Fibroblast of pulmonary artery (primary cell): ENCODE measurements at regions not wholly inside any gene's neighbourhood (a gene's known extent, or its start where the extent isn't known, plus 50 kb on each side); places are given as distances from the start of the nearest gene placed in this dataset.

Experiments
- DNase-seq: peaks from one replicate; pipeline ENCODE4 v3.0.0-alpha.2; 2010; ENCODE audit warnings: low read depth
- H3K4me3 ChIP-seq: replicated peaks from 2 replicates; pipeline ENCODE4 v1.5.1; 2011; ENCODE audit warnings: low read depth, mild to moderate bottlenecking, control low read depth, low read length, moderate library complexity
- TF ChIP-seq, protein P1 (sequence below): IDR thresholded peaks from 2 replicates; pipeline ENCODE4 v1.5.1; 2011; ENCODE audit warnings: mild to moderate bottlenecking, control low read depth, low read length, inconsistent platforms; ENCODE audit errors: missing control alignments

- DNase-seq = no peak
- H3K4me3 ChIP-seq = no peak overlapping the region
- TF ChIP-seq, protein P1, sequence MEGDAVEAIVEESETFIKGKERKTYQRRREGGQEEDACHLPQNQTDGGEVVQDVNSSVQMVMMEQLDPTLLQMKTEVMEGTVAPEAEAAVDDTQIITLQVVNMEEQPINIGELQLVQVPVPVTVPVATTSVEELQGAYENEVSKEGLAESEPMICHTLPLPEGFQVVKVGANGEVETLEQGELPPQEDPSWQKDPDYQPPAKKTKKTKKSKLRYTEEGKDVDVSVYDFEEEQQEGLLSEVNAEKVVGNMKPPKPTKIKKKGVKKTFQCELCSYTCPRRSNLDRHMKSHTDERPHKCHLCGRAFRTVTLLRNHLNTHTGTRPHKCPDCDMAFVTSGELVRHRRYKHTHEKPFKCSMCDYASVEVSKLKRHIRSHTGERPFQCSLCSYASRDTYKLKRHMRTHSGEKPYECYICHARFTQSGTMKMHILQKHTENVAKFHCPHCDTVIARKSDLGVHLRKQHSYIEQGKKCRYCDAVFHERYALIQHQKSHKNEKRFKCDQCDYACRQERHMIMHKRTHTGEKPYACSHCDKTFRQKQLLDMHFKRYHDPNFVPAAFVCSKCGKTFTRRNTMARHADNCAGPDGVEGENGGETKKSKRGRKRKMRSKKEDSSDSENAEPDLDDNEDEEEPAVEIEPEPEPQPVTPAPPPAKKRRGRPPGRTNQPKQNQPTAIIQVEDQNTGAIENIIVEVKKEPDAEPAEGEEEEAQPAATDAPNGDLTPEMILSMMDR = no peak
These were observed 405.6 kb downstream of the NDFIP2 start for GRCh38 chr13:79886601-79887000.

DNA sequence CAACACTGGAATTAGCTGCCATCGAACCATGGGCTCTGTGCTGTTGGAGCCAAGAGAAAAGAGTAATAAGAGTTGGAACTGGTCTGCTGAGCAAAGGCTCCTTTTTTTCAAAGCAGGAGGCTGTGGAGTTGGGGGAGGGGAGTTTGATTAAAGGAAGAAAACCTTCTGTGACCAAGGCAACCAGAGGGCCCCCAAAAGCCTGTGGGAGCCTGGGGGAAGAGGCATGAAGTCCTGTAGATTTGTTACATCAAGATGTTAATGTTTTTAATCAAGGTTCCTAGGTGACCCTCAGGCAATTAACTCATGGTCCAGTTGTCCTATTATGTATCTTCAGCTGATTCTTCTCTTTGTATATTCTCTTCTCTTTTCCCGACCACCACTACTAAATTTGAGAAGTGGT, 403.9 kb downstream of the NDFIP2 start:
- no peak for DNase-seq

DNA sequence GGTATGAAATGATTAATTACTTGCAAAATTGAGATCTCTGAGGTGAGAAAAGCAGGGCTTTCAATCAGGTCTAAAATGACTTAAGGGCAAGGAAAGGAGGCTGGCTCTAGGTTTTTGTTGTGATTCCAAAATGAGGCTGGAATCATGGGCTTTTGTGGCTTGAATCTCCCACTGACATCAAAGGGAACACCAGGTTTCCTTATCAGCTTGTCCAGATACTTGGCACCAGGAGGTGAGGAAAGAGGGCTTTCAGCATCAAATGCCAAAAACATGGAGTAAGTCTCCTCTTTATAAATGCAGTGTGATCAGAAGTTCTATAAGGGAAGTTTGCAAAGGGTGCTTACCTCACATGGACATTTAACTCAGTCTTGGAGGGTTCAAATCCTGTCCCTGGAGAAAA, 402.3 kb downstream of the NDFIP2 start:
- DNase-seq = no peak
- no peak overlapping the region for H3K4me3 ChIP-seq

More for the DNA sequence above, 403.9 kb downstream of the NDFIP2 start:
- TF ChIP-seq, protein P1 = no peak
- H3K4me3 ChIP-seq = no peak overlapping the region

DNA sequence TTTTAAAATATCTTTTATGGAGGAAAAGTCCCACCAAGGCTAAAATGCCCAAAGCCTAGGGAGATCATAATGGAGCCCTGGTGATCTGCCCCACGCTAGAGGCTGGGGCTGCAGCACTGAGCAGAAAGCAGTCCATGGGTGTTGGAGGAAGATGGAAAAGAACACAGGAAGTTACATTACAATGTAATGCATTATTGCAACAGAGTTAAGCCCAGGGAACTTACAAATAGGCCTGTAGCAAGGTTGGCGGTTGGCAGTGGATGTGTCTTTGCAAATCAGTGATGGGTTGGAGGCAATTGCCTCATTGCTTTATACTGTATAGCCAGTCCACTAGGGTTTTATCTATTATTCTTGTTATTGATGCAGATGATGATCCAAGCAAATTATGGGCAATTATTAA, 399.9 kb downstream of the NDFIP2 start:
- TF ChIP-seq, protein P1 = no peak
- H3K4me3 ChIP-seq = no peak overlapping the region
- DNase-seq = peak; percentile 71

More for the DNA sequence above, 402.3 kb downstream of the NDFIP2 start:
- TF ChIP-seq, protein P1 = no peak

DNA sequence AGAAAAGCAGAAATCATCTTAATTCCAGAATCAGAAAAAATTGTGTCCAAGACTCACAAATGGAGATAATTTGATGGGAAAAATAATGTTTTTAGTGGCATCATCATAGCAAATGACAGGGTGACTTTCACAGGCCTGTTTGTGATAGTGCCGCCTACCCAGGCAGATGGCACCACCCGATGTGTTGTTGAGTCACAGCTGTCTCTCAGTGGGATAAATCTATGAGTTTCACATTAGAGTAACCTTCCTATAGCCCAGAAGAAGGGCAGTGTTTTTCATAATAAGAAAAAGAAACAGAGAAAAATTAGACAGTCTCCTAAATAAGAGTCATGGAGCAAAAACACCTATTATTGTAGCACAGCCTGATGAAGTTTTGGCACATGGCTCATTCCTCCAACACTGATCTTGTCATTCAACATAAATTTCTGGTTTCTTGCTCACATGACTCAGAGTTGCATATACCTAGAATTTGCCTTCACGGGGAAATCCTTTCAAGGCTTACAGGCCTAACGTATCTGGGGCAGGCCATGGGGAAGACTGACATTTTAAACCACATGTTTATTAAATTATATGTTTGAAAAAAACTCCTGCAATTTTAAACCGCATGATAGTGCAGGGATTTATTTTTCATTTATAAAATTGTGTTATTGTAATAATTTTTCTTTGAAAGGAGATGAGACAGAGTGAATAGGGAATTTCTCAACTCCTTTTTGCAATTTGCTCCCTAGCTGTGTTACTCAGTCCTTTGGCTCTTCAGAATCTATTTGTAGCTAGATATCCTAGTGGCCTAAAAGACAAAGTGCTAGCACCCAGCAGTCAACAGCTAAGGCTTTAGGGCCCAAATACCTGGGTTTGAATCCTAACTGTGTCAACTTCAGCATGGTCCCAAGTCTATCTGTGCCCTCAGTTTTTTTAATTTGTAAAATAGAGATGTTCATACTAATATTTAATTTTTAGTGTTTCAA, 393.7 kb downstream of the NDFIP2 start:
- no peak for DNase-seq
- TF ChIP-seq, protein P1 = no peak
- no peak overlapping the region for H3K4me3 ChIP-seq

DNA sequence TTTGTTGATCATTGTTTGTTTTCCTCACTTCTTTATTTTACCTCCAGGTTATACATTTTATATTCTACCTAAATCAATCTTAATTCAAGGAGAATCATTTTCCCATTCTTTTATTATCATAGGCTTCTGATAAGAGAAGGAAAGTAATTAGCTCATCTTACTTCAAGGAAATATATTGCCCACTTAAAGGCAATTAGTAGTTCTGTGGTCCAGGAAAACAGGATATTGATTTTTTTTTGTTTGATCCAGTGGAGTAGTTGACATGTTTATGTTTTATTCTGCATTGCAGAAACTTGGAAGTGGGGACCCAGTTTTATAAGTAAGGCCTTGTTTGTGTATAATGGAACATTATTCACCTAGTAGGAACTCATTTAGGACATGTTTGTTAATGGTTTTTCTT, 390.6 kb downstream of the NDFIP2 start:
- no peak overlapping the region for H3K4me3 ChIP-seq
- TF ChIP-seq, protein P1 = no peak
- DNase-seq = no peak
